ENCODE measurements at regions not wholly inside any gene's neighbourhood (a gene's known extent, or its start where the extent isn't known, plus 50 kb on each side); places are given as distances from the start of the nearest gene placed in this dataset.

- DNase-seq = no peak
These were observed 288.0 kb upstream of the TBC1D5 start for GRCh38 chr3:18030371-18030870.

- DNase-seq = no peak
These were observed 284.9 kb upstream of the TBC1D5 start for GRCh38 chr3:18027161-18027939.

- DNase-seq = no peak
These were observed 282.3 kb upstream of the TBC1D5 start for GRCh38 chr3:18024715-18025114.

GRCh38 chr3:18019161-18019495 is 276.7 kb upstream of the TBC1D5 start:
- DNase-seq = no peak

GRCh38 chr3:18018491-18019160 is 276.2 kb upstream of the TBC1D5 start:
- DNase-seq = no peak

- no peak for DNase-seq
These were observed 273.9 kb upstream of the TBC1D5 start for GRCh38 chr3:18016366-18016765.

- DNase-seq = no peak
These were observed 270.5 kb upstream of the TBC1D5 start for GRCh38 chr3:18012933-18013332.

- no peak for DNase-seq
These were observed 270.0 kb upstream of the TBC1D5 start for GRCh38 chr3:18012436-18012835.

- DNase-seq = no peak
These were observed 269.0 kb upstream of the TBC1D5 start for GRCh38 chr3:18011387-18011786.

- DNase-seq = no peak
These were observed 267.6 kb upstream of the TBC1D5 start for GRCh38 chr3:18010001-18010400.

GRCh38 chr3:18008706-18009368 is 266.4 kb upstream of the TBC1D5 start:
- no peak for DNase-seq

- no peak for DNase-seq
These were observed 265.5 kb upstream of the TBC1D5 start for GRCh38 chr3:18007980-18008379.

GRCh38 chr3:17995769-17996168 is 253.3 kb upstream of the TBC1D5 start:
- no peak for DNase-seq

GRCh38 chr3:17994167-17994566 is 251.7 kb upstream of the TBC1D5 start:
- no peak for DNase-seq

- no peak for DNase-seq
These were observed 248.0 kb upstream of the TBC1D5 start for GRCh38 chr3:17990390-17990789.

- DNase-seq = no peak
These were observed 244.0 kb upstream of the TBC1D5 start for GRCh38 chr3:17986348-17986816.

GRCh38 chr3:17985658-17986347 is 243.4 kb upstream of the TBC1D5 start:
- no peak for DNase-seq

- no peak for DNase-seq
These were observed 240.7 kb upstream of the TBC1D5 start for GRCh38 chr3:17983106-17983505.

- no peak for DNase-seq
These were observed 239.9 kb upstream of the TBC1D5 start for GRCh38 chr3:17982211-17982880.

- no peak for DNase-seq
These were observed 238.4 kb upstream of the TBC1D5 start for GRCh38 chr3:17980863-17981262.

GRCh38 chr3:17979911-17980310 is 237.5 kb upstream of the TBC1D5 start:
- no peak for DNase-seq

- DNase-seq = no peak
These were observed 236.8 kb upstream of the TBC1D5 start for GRCh38 chr3:17979252-17979651.
